ENCODE measurements at regions not wholly inside any gene's neighbourhood (a gene's known extent, or its start where the extent isn't known, plus 50 kb on each side); places are given as distances from the start of the nearest gene placed in this dataset.

DNA sequence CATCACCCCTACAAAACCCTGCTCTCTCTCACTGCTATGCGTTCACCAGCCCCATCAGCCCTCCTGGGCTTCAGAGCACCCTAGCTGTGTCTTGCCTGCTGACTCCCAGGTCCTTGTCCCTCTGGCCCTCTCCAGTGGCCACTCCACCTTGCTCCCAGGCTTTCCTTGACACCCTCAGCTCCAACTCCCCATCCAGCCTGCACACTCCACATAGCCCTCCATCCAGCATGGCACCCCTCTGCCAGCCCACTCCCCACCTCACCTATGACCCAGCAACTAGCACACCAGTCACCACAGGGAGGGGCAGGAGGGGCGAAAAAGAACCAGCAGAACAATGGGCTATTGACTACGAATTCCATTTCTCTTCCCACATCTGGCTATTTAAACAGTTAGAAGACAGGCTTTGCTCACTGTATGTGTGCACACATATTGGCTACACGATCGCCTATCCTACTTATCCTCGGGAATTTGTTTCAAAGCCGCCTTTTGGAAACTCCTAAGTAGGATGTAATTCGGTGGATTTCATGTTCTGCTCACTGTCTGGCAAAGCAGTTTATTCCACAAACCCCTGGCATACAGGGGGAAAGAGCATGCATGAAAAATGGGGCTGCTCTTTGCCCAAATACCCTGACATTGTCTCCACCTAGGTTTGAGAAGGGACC is 195.3 kb downstream of the SMAD2 start:
- no peaks in the 10 kb centered on the region for H3K9me3 ChIP-seq
- DNase-seq, result no peak
- H3K27me3 ChIP-seq, result no peaks in the 10 kb centered on the region; the same call in 1 of the 2 replicates
- H3K4me1 ChIP-seq, result no peaks in the 10 kb centered on the region
- H3K36me3 ChIP-seq, result no peaks in the 10 kb centered on the region
- TF ChIP-seq, protein P1, sequence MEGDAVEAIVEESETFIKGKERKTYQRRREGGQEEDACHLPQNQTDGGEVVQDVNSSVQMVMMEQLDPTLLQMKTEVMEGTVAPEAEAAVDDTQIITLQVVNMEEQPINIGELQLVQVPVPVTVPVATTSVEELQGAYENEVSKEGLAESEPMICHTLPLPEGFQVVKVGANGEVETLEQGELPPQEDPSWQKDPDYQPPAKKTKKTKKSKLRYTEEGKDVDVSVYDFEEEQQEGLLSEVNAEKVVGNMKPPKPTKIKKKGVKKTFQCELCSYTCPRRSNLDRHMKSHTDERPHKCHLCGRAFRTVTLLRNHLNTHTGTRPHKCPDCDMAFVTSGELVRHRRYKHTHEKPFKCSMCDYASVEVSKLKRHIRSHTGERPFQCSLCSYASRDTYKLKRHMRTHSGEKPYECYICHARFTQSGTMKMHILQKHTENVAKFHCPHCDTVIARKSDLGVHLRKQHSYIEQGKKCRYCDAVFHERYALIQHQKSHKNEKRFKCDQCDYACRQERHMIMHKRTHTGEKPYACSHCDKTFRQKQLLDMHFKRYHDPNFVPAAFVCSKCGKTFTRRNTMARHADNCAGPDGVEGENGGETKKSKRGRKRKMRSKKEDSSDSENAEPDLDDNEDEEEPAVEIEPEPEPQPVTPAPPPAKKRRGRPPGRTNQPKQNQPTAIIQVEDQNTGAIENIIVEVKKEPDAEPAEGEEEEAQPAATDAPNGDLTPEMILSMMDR (IDR thresholded peaks at IDR 0.05; ENCODE audit: low read depth, low read length), result no peak
- no peak overlapping the region for H3K4me3 ChIP-seq (ENCODE audit: low read depth, low read length)

DNA sequence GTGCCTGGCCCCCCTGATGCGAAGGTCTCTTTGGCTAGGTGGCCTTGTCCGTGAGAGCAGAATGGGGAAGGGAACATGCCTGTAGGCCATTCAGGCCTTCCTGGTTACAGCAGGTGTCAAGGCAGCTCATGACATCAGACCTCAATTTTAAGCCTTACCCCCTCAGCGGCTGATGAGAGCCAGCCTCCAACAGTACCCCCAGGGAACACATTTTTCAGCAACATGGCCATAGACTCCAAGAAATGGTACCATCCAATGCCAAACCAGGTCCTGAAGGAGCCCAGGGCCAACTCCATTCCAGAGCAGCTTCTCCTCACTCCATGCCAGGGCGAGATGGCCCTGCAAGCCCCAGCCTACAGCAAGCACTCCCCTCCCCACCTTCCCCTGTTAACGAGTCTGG is 199.2 kb downstream of the SMAD2 start:
- TF ChIP-seq, protein P1 (IDR thresholded peaks at IDR 0.05; ENCODE audit: low read depth, low read length), result no peak
- Histone ChIP-seq H3K4me1 (no peaks in the 10 kb centered on the region), H3K4me3 (ENCODE audit: low read depth, low read length) (no peak overlapping the region), H3K27me3 (0 out of 2 replicates have a peak, but pooled peaks cover 3% of the 10 kb centered on the region), H3K9me3 (no peaks in the 10 kb centered on the region), H3K36me3 (no peaks in the 10 kb centered on the region)
- no peak for DNase-seq

DNA sequence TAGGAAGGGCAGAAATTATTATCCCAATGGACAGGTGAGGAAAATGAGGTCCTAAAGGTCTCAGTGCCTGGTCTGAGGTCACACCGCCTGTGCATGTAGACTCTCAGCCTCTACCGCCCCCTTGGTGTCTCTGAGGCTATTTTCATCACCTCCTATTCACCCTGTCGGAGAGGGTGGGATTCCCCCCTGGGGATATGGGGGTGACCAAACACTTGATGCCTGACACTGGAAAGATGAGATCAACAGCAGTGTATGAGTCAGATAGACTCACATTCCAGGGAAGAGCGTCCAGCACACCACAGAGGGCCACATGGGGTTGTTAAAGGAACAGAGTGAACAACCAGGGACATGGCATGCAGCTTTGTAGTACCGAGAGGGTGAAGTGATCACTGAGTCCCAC is 199.7 kb downstream of the SMAD2 start:
- no peaks in the 10 kb centered on the region for H3K4me1 ChIP-seq
- H3K9me3 ChIP-seq, result no peaks in the 10 kb centered on the region
- no peak for DNase-seq
- H3K27me3 ChIP-seq, result 0 out of 2 replicates have a peak, but pooled peaks cover 3% of the 10 kb centered on the region
- H3K4me3 ChIP-seq (ENCODE audit: low read depth, low read length), result no peak overlapping the region
- no peaks in the 10 kb centered on the region for H3K36me3 ChIP-seq
- TF ChIP-seq, protein P1 (IDR thresholded peaks at IDR 0.05; ENCODE audit: low read depth, low read length), result no peak

DNA sequence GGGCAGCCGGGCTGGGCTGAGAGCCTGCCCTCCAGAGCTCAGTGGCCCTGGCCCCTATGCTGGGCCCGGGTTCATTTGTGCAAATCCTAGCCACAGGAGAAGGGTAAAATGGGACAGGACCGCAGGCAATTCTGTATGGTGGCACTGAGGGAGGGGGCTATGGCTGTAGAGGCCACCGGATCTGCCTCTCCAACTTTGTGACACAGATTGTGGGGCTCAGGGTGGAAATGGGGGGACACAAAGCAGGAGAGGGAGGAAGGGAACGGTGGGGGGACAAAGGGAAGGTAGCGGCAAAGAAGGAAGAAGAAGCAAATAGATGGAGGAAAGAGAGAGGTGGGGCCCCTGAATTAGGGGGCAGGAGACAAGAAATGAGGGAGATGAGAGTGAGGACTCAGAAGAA is 201.1 kb downstream of the SMAD2 start:
- TF ChIP-seq, protein P1 (IDR thresholded peaks at IDR 0.05; ENCODE audit: low read depth, low read length), result no peak
- no peaks in the 10 kb centered on the region for H3K4me1 ChIP-seq
- H3K27me3 ChIP-seq, result 0 out of 2 replicates have a peak, but pooled peaks cover 3% of the 10 kb centered on the region
- DNase-seq, result no peak
- H3K9me3 ChIP-seq, result no peaks in the 10 kb centered on the region
- no peaks in the 10 kb centered on the region for H3K36me3 ChIP-seq
- no peak overlapping the region for H3K4me3 ChIP-seq (ENCODE audit: low read depth, low read length)

DNA sequence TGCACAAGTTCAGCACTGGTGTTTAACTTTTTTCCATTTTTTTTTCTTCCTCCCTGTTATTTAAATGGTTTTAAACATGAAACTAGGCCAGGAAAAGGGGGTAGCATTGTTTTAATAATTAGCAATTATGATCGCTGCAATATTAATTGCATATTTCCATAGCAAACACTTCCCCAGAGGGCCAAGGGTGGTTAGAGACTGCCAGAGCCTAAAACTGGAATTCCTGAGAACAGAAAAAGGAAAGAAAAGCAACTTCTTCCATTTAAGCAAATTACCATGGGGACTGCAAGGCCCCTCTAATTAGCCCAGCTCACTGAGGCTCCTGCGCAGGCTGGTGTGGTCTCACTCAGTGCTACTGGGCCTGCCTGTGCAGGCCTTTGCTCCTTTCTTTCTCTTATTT is 201.5 kb downstream of the SMAD2 start:
- TF ChIP-seq, protein P1 (IDR thresholded peaks at IDR 0.05; ENCODE audit: low read depth, low read length), result no peak
- Histone ChIP-seq H3K27me3 (0 out of 2 replicates have a peak, but pooled peaks cover 3% of the 10 kb centered on the region), H3K4me1 (no peaks in the 10 kb centered on the region), H3K9me3 (no peaks in the 10 kb centered on the region), H3K4me3 (ENCODE audit: low read depth, low read length) (no peak overlapping the region), H3K36me3 (no peaks in the 10 kb centered on the region)
- no peak for DNase-seq

DNA sequence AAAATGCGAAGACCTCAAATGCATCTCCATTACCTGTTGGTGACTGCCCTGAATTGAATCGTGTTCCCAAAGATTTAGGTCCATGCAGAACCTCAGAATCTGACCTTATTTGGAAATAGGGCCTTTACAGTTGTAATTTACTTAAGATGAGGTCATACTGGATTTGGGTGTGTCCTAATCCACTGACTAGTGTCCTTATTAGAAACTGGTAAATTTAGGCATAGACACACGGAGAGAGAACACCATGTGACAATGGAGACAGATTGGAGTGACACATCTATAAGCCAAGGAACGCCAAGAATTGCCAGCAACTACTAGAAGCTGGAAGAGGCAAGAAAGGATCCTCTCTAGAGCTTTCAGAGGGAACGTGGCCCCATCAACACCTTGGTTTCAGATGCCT is 203.1 kb downstream of the SMAD2 start:
- Histone ChIP-seq H3K4me3 (ENCODE audit: low read depth, low read length) (no peak overlapping the region), H3K36me3 (no peaks in the 10 kb centered on the region), H3K4me1 (no peaks in the 10 kb centered on the region), H3K9me3 (no peaks in the 10 kb centered on the region), H3K27me3 (0 out of 2 replicates have a peak, but pooled peaks cover 3% of the 10 kb centered on the region)
- TF ChIP-seq, protein P1 (IDR thresholded peaks at IDR 0.05; ENCODE audit: low read depth, low read length), result no peak
- DNase-seq, result no peak
